GM06990 (cell line): ENCODE measurements at regions not wholly inside any gene's neighbourhood (a gene's known extent, or its start where the extent isn't known, plus 50 kb on each side); places are given as distances from the start of the nearest gene placed in this dataset.

Experiments used
- DNase-seq: peaks from one replicate; pipeline ENCODE4 v3.0.0-alpha.2; 2011; ENCODE audit not compliant: insufficient read length; ENCODE audit errors: extremely low read depth
- H3K27me3 ChIP-seq: replicated peaks from 2 replicates; pipeline ENCODE4 v1.6.0; 2011; ENCODE audit warnings: low read length; ENCODE audit not compliant: control insufficient read depth, insufficient read depth
- H3K36me3 ChIP-seq: 2 replicates; pipeline ENCODE4 v1.5.1; 2011; ENCODE audit warnings: low read length; ENCODE audit not compliant: control insufficient read depth, insufficient read depth
- H3K4me3 ChIP-seq: replicated peaks from 2 replicates; pipeline ENCODE4 v1.5.1; 2011; ENCODE audit warnings: low read depth, mild to moderate bottlenecking, control low read depth, low read length
- CTCF ChIP-seq: IDR thresholded peaks from 2 replicates; pipeline ENCODE4 v1.5.1; 2011; ENCODE audit warnings: low read length, control low read depth, mild to moderate bottlenecking, inconsistent platforms; ENCODE audit not compliant: insufficient read depth, poor library complexity, severe bottlenecking

GRCh38 chr10:105351187-105351586 lies 710.1 kb downstream of the SORCS3 start:
- Histone ChIP-seq H3K27me3 (no peaks in the 10 kb centered on the region), H3K36me3 (no peaks in the 10 kb centered on the region), H3K4me3 (no peak overlapping the region)
- no peak for DNase-seq
- TF ChIP-seq CTCF = no peak

GRCh38 chr10:105347487-105347886 lies 706.4 kb downstream of the SORCS3 start:
- DNase-seq = no peak
- Histone ChIP-seq H3K4me3 (no peak overlapping the region), H3K36me3 (no peaks in the 10 kb centered on the region), H3K27me3 (no peaks in the 10 kb centered on the region)
- TF ChIP-seq CTCF = no peak

GRCh38 chr10:105342606-105343005 lies 701.5 kb downstream of the SORCS3 start:
- no peaks in the 10 kb centered on the region for H3K36me3 ChIP-seq
- no peak for DNase-seq
- TF ChIP-seq CTCF = no peak
- no peaks in the 10 kb centered on the region for H3K27me3 ChIP-seq
- no peak overlapping the region for H3K4me3 ChIP-seq

GRCh38 chr10:105339669-105340068 lies 698.6 kb downstream of the SORCS3 start:
- Histone ChIP-seq H3K36me3 (no peaks in the 10 kb centered on the region), H3K4me3 (no peak overlapping the region), H3K27me3 (no peaks in the 10 kb centered on the region)
- TF ChIP-seq CTCF = no peak
- DNase-seq = no peak

- TF ChIP-seq CTCF = no peak
- no peak overlapping the region for H3K4me3 ChIP-seq
- DNase-seq = no peak
These were observed 687.5 kb downstream of the SORCS3 start for GRCh38 chr10:105328503-105329133.

More at GRCh38 chr10:105328503-105329133, 687.5 kb downstream of the SORCS3 start:
- Histone ChIP-seq H3K27me3 (no peaks in the 10 kb centered on the region), H3K36me3 (no peaks in the 10 kb centered on the region)
